Left colon (tissue), 2 donors: ENCODE measurements at regions not wholly inside any gene's neighbourhood (a gene's known extent, or its start where the extent isn't known, plus 50 kb on each side); places are given as distances from the start of the nearest gene placed in this dataset.
"Not testable (repeated sequence)": the region's sequence is repeated elsewhere in the genome, so short reads cannot be mapped to it uniquely, and the experiment has no call there.

Experiments used
- ATAC-seq: fragments of 200-7000 bp; cut with Tn5 transposase; one replicate; pipeline ENCODE4 v1.9.1; 2020; ENCODE audit warnings: mild to moderate bottlenecking, moderate library complexity
- DNase-seq, 2 donors: peaks; one replicate each; pipeline ENCODE4 v3.0.0-alpha.2; 2020
- intact Hi-C, 2 donors: fragments of 100-400 bp; cut with DNase I in 1 of 2; cut with micrococcal nuclease in 1 of 2; formaldehyde crosslinking; loops; one replicate each; pipeline versions ENCODE4 v1.11.2 to v1.14.0; 2022; cut with DNase I, micrococcal nuclease
- donor health status: DM: no; HTN: no; CAD: no.
- donor health status: DM: yes; HTN: yes; CAD: no.

DNA sequence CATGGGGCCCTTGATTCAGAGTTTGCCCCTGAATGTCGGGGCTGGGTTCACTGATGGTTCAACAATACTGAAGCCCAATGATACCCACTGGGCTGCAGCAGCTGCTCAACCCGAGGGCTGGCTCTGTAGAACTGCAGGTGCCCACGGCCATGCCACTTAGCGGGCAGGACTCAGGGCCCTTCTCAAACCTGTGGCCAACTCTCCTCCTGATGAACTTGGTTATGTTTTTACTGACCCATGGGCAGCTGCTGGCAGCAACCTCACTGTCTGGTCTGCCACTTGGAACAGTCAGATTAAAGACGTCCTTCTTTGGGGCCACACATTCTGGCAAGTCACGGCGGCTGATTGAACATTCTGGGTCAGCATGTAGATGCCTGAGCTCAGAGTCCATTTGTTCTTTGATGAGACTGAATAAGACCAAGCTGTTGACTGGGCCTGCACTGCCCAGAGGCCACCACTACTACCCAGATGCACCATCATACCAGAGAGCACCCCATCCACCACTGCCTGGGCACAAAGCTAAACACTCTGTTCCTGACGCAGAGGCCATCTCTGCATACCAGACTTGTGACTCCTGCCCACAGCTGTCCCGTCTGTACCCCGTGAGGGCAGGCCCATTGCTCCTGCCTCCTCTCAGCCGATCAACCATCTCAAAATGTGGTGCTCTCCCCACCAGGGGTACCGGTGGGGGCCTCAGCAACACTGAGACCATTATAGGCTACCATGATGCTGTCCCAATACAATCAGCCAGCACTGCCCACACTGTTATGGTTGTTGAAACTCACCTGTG, 67.8 kb downstream of the SHANK2 start:
- ATAC-seq: no peak
- intact Hi-C loops: no loop called here
- no peak for DNase-seq

DNA sequence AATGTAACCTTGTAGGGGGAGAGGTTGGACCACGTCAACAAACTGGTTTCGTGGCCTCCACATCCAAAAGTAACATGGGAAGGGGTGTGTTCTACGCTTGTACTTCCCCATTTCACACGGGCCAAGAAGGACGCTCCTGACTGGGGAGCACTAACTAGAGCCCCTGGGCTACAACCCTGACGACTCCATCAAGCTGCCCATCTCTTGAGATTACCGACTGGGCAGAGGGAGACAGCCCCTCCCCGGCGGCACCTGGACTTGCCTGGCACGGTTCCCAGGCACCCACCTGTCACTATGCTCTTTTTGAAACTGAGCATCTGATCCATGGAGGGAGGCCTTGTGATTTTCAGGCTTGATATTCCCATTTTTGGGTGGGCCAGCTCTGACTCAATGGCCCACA, 68.5 kb downstream of the SHANK2 start:
- ATAC-seq: no peak
- DNase-seq: no peak
- intact Hi-C loops: no loop called here

- ATAC-seq: no peak
- intact Hi-C loops: no loop called here
- DNase-seq: no peak
Measured at GRCh38 chr11:71182791-71183677, 69.3 kb downstream of the SHANK2 start.

- no peak for DNase-seq
- no peak for ATAC-seq
- intact Hi-C loops: no loop called here
Measured at GRCh38 chr11:71181566-71181965, 70.8 kb downstream of the SHANK2 start.

GRCh38 chr11:71180694-71181470, 71.5 kb downstream of the SHANK2 start:
- intact Hi-C loops: no loop called here
- no peak for ATAC-seq
- no peak for DNase-seq

GRCh38 chr11:71179877-71180605, 72.3 kb downstream of the SHANK2 start:
- DNase-seq: peak in 1 of 2 donors; percentile 34
- intact Hi-C loops: no loop called here
- ATAC-seq: peak; percentile 99

DNA sequence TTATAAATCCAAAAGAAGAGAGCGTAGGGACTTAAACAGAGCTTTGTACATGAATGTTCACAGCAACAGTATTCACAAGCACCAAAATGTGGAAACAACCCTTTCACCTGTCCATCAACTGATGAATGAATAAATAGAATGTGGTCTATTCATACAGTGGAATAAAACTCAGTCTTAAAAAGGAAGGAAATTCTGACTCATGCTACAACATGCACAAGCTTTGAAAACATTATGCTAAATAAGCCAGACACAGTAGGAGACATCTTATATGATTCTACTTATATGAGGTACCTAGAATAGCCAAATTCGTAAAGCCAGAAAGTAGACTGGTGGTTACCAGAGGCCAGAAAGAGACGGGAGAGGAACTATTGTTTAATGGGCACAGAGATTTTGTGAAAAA, 74.3 kb downstream of the SHANK2 start:
- DNase-seq (no peak), ATAC-seq (no peak)
- intact Hi-C loops: no loop called here

DNA sequence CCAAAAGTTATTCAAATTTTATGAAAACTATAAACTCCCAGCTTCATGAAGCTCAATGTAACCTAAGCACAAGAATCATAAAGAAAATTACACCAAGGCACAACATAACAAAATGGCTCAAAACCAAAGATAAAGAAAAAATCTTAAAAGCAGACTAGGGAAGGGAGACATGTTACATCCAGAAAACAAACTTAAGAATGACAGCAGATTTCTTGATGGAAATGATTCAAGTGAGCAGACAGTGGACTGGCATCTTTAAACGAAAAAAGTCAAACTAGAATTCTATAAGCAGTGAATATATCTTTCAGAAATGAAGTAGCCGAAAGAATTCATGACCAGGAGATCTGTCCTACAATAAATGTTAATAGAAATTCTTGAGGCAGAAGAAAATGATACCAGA, 75.6 kb downstream of the SHANK2 start:
- DNase-seq (no peak), ATAC-seq (no peak)
- intact Hi-C loops: no loop called here

- intact Hi-C loops: no loop called here
- ATAC-seq (no peak), DNase-seq (no peak)
Measured at GRCh38 chr11:71173709-71174108, 78.7 kb downstream of the SHANK2 start.

GRCh38 chr11:71172680-71173079, 79.7 kb downstream of the SHANK2 start:
- intact Hi-C loops: no loop called here
- no peak for DNase-seq
- ATAC-seq: peak; percentile 34

DNA sequence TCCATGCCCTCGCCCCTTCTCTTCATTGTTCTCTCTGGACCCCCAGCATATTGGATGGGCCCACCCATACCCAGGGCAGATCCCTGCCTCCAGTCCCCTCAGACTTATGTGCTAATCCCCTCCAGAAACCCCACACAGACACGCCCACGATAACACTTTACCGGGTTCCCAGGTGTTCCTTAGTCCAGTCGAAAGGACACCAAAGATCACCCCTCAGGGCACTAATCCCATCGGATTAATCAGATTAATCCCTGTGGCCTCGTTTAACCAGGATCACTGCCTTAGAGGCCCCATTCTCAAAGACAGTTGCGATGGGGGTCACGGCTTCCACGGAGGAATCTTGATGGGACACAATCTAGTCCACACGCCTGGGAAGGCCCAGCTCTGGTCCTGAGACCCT, 80.8 kb downstream of the SHANK2 start:
- intact Hi-C loops: no loop called here
- no peak for ATAC-seq
- DNase-seq: no peak

GRCh38 chr11:71170624-71171423, 81.6 kb downstream of the SHANK2 start:
- no peak for DNase-seq
- intact Hi-C loops: no loop called here
- no peak for ATAC-seq

DNA sequence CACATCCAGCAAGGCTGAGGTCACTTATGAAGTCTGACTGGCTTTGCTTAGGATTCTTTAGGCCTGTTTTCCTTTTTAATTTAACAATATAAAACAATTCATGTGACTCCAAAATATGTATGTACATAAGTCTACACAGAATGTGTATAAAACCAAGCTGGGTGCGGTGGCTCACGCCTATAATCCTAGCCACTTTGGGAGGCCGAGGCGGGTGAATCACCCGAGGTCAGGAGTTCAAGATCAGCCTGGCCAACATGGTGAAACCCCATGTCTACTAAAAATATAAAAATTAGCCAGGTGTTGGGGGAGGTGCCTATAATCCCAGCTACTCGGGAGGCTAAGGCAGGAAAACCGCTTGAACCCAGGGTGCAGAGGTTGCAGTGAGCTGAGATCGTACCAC, 83.1 kb downstream of the SHANK2 start:
- intact Hi-C loops: no loop called here
- ATAC-seq (no peak), DNase-seq (no peak)

DNA sequence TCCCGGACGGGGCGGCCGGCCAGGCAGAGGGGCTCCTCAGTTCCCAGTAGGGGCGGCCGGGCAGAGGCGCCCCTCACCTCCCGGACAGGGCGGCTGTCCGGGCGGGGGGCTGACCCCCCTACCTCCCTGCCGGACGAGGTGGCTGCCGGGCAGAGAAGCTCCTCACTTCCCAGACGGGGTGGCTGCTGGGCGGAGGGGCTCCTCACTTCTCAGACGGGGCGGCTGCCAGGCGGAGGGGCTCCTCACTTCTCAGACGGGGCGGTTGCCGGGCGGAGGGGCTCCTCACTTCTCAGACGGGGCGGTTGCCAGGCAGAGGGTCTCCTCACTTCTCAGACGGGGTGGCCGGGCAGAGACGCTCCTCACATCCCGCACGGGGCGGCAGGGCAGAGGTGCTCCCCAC, 84.6 kb downstream of the SHANK2 start:
- intact Hi-C loops, DNase-seq, ATAC-seq: not testable (repeated sequence)

GRCh38 chr11:71165771-71166170, 86.6 kb downstream of the SHANK2 start:
- no peak for ATAC-seq
- intact Hi-C loops: no loop called here
- DNase-seq: no peak

GRCh38 chr11:71164621-71165020, 87.8 kb downstream of the SHANK2 start:
- DNase-seq (no peak), ATAC-seq (no peak)
- intact Hi-C loops: no loop called here

- ATAC-seq (no peak), DNase-seq (no peak)
- intact Hi-C loops: no loop called here
Measured at GRCh38 chr11:71164186-71164585, 88.2 kb downstream of the SHANK2 start.

DNA sequence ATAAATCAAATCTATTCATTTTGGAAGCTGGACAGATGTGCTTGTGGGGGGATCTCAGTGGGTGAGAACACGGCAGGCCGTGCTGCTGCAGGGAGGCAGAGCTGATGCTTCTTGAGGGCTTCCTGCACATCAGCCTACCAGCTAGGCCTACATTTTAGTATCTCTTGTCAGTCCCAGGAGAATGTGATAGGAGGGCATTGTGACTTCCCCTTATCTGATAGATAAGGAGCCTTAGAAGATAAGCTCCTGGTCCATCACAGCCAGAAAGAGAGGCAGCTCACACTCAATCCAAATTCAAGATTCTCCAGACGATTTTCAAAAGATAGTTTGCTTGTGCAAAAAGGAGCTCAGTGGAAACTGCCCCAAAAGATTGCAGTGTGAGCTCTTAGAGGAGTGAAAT, 89.0 kb downstream of the SHANK2 start:
- no peak for ATAC-seq
- intact Hi-C loops: no loop called here
- no peak for DNase-seq
